NB4 (cell line): ENCODE measurements at regions not wholly inside any gene's neighbourhood (a gene's known extent, or its start where the extent isn't known, plus 50 kb on each side); places are given as distances from the start of the nearest gene placed in this dataset.

Source experiments
- MYC ChIP-seq: IDR thresholded peaks from 2 replicates; pipeline ENCODE4 v1.6.1; 2011; ENCODE audit warnings: low read depth, low read length
- TF ChIP-seq, protein P1 (sequence below): IDR thresholded peaks from one replicate; pipeline ENCODE4 v1.5.1; 2012; ENCODE audit warnings: low read depth, low read length
- TF ChIP-seq, protein P2 (sequence below): IDR thresholded peaks from 2 replicates; pipeline ENCODE4 v1.6.1; 2011; ENCODE audit warnings: low read depth, low read length

DNA sequence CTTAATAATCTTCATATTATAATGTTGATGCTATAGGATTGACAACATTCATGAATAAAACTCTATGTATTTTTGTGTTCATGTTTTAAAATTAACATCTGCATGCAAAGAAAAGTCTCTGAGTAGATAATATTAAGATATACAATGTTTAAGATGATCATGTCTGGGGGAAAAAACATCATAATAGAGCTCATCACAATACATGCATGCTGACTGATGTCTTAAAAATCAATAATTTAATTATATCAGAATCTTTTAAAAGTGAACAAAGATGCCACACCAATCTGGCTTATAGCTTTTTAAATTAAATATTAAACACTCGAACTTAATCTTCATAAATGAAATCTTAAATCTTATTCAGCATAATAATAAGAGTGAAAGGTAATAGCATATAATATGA, 933.9 kb upstream of the MIR17HG start:
- TF ChIP-seq, protein P1, sequence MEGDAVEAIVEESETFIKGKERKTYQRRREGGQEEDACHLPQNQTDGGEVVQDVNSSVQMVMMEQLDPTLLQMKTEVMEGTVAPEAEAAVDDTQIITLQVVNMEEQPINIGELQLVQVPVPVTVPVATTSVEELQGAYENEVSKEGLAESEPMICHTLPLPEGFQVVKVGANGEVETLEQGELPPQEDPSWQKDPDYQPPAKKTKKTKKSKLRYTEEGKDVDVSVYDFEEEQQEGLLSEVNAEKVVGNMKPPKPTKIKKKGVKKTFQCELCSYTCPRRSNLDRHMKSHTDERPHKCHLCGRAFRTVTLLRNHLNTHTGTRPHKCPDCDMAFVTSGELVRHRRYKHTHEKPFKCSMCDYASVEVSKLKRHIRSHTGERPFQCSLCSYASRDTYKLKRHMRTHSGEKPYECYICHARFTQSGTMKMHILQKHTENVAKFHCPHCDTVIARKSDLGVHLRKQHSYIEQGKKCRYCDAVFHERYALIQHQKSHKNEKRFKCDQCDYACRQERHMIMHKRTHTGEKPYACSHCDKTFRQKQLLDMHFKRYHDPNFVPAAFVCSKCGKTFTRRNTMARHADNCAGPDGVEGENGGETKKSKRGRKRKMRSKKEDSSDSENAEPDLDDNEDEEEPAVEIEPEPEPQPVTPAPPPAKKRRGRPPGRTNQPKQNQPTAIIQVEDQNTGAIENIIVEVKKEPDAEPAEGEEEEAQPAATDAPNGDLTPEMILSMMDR: no peak
- TF ChIP-seq, protein P2, sequence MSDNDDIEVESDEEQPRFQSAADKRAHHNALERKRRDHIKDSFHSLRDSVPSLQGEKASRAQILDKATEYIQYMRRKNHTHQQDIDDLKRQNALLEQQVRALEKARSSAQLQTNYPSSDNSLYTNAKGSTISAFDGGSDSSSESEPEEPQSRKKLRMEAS: no peak
- TF ChIP-seq MYC: no peak
